CMK (cell line): ENCODE measurements at regions not wholly inside any gene's neighbourhood (a gene's known extent, or its start where the extent isn't known, plus 50 kb on each side); places are given as distances from the start of the nearest gene placed in this dataset.
"Not testable (repeated sequence)": the region's sequence is repeated elsewhere in the genome, so short reads cannot be mapped to it uniquely, and the experiment has no call there.

Experiments used
- DNase-seq: peaks from one replicate; pipeline ENCODE4 v3.0.0-alpha.2; 2010; ENCODE audit warnings: low read depth

- DNase-seq = no peak
Observed at GRCh38 chr3:110391640-110392395, 679.8 kb upstream of the NECTIN3 start.

GRCh38 chr3:110393941-110394340, 677.7 kb upstream of the NECTIN3 start:
- DNase-seq = no peak

- no peak for DNase-seq
Observed at GRCh38 chr3:110397115-110397514, 674.5 kb upstream of the NECTIN3 start.

- no peak for DNase-seq
Observed at GRCh38 chr3:110400315-110400714, 671.3 kb upstream of the NECTIN3 start.

GRCh38 chr3:110405830-110406585, 665.6 kb upstream of the NECTIN3 start:
- DNase-seq = no peak

GRCh38 chr3:110413266-110413665, 658.4 kb upstream of the NECTIN3 start:
- no peak for DNase-seq

- DNase-seq = no peak
Observed at GRCh38 chr3:110413807-110414748, 657.5 kb upstream of the NECTIN3 start.

GRCh38 chr3:110414855-110415254, 656.8 kb upstream of the NECTIN3 start:
- DNase-seq = no peak

GRCh38 chr3:110419096-110419495, 652.5 kb upstream of the NECTIN3 start:
- no peak for DNase-seq

- no peak for DNase-seq
Observed at GRCh38 chr3:110419601-110420000, 652.0 kb upstream of the NECTIN3 start.

GRCh38 chr3:110420158-110420641, 651.4 kb upstream of the NECTIN3 start:
- no peak for DNase-seq

- no peak for DNase-seq
Observed at GRCh38 chr3:110423276-110423675, 648.3 kb upstream of the NECTIN3 start.

GRCh38 chr3:110430146-110430545, 641.5 kb upstream of the NECTIN3 start:
- DNase-seq = no peak

GRCh38 chr3:110436209-110436608, 635.4 kb upstream of the NECTIN3 start:
- no peak for DNase-seq

GRCh38 chr3:110440066-110440653, 631.5 kb upstream of the NECTIN3 start:
- not testable (repeated sequence) for DNase-seq

- DNase-seq = no peak
Observed at GRCh38 chr3:110454066-110454465, 617.5 kb upstream of the NECTIN3 start.

GRCh38 chr3:110456001-110456400, 615.6 kb upstream of the NECTIN3 start:
- no peak for DNase-seq

GRCh38 chr3:110456438-110457138, 615.0 kb upstream of the NECTIN3 start:
- DNase-seq = no peak

- DNase-seq = no peak
Observed at GRCh38 chr3:110457508-110457907, 614.1 kb upstream of the NECTIN3 start.

- DNase-seq = no peak
Observed at GRCh38 chr3:110459021-110459420, 612.6 kb upstream of the NECTIN3 start.

GRCh38 chr3:110470310-110470709, 601.3 kb upstream of the NECTIN3 start:
- no peak for DNase-seq
